ENCODE measurements at regions not wholly inside any gene's neighbourhood (a gene's known extent, or its start where the extent isn't known, plus 50 kb on each side); places are given as distances from the start of the nearest gene placed in this dataset.

DNA sequence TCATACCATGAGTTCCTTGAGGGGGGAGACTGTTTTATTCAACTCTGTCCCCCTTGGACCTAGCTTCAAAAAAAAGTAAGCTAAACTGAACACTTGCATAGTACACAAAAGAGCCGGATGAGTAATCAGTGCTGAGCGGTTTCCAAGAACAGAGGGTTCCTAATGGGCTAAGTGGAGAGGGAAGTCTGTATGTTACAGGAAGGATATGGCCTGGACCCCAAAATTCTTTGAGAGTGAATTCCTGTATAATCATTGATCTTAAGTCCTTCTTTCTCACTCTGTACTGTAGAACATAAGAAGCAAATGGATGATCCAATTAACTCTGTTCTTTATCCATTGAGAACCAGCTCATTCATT is 324.7 kb upstream of the CNR1 start:
- TF ChIP-seq CTCF (IDR thresholded peaks at IDR 0.05; ENCODE audit: poor library complexity) (no peak), EZH2phosphoT487 (IDR thresholded peaks at IDR 0.05; ENCODE audit: low read depth, severe bottlenecking, unreplicated experiment) (no peak)
